NCI-H524 treated with DMSO at 0.1 percent for 48 hours (cell line): ENCODE measurements at regions not wholly inside any gene's neighbourhood (a gene's known extent, or its start where the extent isn't known, plus 50 kb on each side); places are given as distances from the start of the nearest gene placed in this dataset.
A peak's percentile ranks its signal among the peaks of the same experiment; 100 is the strongest.

Experiments used
- DNase-seq: peaks from one replicate; lab custom pipeline; 2025; lab: John Stamatoyannopoulos, UW

DNA sequence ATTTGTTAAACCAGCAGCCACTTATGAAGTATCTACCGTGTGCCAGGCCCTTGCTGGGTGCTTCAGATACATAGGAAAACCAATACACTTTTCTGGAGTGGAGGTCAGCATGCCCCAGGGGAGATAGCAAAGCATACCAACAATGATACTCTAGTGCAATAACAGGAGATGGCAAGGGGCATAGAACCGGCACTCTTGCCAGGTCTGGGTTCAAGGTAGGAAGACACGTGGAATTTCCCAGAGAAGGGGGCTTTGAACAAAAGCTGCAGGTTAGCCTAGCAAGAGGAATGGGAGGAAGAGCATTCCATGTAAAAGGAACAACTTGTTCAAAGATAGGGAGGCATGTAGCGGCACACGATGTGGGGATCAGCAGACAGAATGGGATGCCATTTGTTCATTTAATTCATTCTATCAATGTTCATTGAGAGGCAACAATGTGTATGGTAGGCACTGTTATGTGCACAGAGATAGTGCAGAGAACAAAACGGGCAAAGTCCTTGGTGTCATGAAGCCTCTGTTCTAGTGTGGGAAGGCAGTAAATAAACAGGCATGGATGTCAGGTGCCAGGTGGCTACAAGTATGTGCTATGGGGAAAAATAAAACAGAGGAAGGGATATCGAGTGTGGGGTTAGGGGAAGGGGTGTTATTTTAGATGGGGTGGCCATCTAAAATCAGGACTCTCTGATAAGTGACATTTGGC lies 162.6 kb upstream of the E2F8 start:
- DNase-seq, result no peak

DNA sequence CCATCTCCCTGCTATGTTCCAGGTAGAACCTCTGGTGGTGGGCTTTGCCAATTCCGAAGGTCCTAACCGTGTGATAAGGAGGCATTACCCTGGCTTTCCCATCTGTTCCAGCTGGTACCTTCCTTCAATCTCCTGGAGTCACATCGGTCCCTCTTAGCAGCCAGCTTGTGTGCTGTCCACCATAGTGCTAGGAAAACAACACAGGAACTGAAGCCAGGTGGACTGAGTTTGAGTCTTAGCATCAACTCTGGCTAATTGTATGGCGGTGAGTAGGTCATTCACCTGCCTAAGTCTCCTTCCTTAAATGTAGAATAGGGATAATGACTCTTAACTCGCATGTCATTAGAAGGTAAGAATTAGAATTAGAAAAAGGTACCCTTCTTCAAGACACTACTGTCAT lies 159.6 kb upstream of the E2F8 start:
- DNase-seq, result no peak

DNA sequence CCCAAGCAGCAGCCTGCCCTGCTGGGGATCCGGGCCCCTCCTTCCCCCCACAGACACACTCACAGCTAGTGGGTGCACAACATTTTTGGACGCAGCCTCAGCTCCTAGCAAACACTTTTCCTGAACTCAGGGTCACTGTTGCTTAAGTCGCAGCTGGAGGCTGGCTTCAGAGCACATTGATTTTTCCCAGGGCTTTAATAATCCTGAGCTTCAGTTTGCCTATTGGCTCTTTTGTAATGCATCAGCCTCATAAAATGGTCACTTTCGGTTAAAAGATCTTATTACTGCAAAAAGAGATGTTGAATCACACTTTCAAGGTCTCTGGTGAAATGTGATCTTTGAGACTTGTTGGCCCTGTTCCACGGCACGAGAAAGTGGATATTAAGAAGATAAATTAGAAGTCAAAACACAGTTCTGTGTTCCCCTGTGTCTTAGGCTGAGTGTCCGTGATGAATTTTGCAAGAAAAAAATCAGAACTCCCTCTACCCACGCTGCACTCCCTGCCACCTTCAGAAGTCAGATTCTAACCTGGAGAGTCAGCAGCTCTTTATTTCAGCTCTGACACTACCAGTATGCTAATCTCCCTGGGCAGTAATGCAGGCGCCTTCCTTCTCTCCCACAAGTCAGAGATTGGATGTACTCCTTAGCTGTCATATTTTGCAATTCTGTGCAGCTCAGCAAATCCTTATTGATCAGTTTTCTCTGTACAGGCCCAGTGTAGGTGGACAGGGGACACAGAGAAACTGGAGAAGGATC lies 158.2 kb upstream of the E2F8 start:
- DNase-seq, result no peak

DNA sequence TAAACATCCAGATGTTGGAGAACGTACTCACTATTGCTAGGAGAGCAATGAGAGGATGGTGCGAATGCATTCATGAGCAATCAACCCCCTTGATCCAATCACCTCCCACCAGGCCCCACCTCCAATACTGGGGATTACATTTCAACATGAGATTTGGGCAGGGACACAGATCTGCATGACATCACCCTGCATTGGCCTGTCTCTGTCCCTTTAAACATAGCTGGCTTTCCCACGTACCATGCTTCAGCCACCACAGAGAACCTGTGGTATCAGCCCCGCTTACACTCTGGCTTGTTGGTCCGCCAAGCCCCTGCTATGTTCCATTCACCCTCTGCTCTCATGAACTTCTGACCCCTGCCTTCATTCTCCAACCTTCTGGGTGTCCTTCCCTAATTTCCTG lies 157.5 kb upstream of the E2F8 start:
- no peak for DNase-seq

DNA sequence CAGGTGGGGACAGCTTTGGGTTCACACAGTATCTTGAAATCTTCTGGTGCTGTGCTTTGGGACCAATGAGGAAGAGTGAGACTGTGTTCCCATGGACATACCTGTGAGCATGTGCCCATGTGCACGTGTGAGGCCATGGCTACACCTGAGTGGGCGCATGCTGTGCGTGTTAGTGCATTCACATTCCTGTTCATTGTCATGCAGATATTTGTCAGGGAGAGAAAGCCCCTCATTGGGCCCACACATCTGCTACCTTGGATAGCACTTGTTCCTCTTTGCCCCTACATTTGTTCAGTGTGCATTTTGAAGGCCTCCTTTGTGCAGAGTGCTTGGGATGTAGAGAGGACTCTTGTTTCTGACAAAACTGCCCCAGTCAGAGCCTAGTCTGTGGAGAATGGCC lies 154.3 kb upstream of the E2F8 start:
- no peak for DNase-seq

DNA sequence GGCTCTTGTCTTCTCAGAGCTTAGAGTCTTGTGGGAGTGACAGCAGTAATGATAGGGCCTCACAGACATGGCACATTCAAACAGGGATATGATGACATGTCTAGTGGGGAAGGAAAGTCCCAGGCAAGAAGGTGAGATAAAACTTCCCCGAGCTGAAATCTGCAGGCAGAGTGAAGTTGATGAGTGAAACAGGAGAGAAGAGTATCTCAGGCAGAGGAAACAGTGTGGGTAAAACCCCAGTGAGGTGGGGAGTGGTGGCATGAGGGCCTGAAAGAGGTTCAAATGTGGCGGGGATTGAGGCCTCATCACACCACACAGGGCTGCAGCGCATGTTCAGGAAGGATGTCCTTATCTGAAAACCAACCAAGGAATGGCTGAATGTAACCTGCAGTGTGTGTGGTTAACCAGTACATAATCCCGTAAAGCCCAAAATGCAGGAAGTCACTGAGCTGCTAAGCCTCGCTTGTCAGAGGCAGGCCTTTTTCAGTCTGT lies 153.8 kb upstream of the E2F8 start:
- no peak for DNase-seq

DNA sequence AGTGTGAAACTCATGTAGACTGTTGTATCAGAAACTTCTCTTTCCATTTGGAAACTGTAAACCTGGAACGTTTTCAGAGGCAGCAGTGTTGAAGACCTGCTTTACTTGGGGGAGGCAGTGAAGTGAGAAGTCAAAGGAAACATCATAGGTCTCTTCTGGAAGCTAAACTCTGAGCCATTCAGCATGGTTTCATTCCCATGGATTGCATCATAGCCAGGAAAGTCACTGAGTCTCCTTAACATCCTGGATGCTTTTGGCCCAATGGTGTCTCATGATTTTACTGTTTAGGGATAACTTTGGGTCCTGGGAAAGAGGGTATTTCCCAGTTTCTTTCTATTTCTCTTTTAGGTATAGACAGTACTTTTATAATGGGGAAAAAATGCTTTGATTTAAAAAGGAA lies 153.2 kb upstream of the E2F8 start:
- no peak for DNase-seq

DNA sequence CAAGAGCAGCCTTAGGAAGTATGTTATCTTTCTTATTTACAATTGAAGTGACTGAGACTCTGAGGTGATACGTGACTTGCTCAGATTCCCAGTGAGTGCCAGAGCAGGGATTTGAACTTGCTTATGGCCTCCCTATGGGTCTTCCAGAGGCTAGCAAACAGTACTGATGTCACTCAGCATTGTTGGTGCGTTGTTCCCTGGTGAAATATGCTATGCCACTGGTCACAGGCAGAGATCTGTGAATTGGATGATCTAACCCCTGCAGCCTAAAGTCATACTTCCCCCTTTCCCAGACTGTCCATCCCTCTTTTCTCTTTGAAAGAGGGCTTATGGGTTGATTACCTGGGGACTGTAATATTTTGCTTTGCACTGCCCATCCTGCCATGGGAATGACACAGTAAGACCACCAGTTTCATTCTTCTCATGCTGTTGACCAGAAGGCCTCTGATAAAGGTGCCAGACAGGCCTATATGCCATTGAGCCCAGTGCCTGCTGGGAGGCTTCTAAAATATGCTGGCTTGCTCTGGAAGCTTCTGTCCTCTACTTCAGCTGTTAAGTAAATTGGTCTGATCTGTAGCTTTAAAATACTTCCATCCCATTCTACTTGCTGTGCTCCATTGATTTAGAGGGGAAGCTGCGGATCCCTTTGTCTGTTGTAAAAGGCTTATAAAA lies 152.2 kb upstream of the E2F8 start:
- DNase-seq, result no peak

DNA sequence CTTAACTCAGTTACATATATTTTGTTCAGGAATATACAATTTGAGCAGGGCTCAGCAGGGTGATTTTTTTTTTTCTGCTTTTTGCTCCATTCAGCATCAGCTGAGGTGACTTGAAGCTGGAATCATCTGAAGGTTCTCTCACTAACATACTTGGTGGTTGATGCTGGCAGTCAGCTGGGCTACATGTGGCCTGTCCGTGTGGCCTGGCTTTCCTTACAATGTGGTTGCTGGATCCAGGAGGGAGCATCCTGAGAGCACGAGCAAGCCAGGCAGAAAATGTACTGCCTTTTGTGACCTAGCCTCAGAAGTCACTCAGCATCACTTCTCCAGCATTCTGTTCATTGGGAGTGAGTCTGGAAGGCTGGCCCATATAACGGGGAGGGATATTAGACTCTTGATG lies 151.6 kb upstream of the E2F8 start:
- DNase-seq, result no peak

DNA sequence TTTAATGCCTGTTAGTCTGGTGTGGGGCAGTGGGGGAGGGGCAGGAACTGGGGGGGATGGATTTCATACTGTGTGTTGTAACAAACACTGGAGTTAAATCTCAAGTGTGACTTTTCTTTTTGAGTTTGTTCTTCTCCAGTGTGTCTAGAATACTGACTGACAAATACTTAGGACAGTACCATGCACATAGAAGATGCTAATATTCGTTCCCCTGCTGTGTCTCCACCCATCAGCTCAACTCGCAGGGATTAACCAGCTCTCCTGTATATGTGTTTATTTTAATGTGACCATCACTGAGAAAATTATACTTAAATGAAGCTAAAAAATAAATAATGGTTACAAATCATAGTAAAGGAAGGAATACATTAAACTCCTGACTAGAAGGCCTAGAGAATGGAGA lies 150.9 kb upstream of the E2F8 start:
- DNase-seq, result no peak

DNA sequence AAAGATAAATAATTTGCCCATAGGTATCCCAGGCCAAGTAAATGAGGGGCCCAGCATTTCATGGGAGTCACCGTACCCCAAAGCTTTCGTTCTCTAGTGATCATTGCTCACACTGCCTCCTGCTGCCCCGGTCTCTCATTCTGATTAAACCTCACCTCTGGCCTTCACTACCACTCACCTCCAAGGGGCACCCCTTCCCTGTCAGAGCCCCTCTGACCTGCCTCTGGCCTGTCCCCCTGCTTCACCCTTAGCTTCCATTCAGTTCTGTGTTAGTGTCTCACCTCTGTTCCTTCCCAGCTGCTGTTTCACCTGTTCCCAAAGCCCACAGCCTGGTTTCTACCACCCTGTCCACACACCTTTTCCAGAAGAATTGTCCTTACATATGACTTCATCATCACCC lies 150.3 kb upstream of the E2F8 start:
- no peak for DNase-seq

DNA sequence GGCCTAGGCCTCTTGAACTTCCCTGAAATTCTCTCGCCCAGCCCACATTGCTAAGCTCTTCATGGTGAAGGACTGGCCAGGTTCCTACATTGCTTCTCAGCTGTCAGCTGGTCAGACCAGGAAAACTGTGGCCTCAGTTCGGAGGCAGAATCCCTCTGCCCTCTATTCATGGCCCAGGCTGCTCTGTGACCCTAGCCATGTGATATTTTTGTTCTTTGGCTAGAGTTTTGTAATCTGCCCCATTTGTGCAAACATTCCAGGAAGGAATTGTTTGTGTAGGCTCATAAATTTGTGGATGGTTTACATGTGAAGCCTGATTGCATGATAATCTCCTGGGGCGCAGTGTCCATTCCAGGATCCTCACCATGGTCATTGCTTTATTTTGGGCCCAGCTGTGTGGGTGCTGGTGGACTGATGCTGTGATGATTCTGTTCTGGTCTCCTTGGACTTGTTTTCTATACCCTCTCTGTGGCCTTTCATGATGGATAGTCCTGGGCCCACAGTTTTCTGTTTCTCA lies 149.1 kb upstream of the E2F8 start:
- no peak for DNase-seq

DNA sequence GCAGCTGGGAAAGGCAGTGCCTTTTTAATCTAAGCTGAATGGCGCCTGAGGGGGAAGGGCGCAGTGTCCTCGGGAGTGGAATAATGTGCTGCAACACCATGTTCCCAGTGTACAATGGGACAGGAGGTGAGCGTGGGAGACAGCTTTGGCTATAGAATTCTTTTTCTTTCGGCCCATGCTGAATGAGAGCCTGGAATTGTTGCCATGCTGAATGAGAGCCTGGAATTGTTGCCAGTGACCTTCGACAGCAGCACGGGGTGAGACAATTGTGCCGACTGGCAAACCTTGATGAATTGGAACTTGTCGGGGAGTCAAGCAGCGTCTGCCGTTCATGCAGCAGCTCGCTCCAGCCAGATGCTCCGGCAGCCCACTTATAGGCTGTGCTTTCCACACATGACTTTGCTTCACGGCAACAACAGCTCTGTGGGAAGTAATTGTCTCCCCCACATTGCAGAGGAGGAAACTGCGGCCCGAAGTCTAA lies 141.4 kb upstream of the E2F8 start:
- no peak for DNase-seq

DNA sequence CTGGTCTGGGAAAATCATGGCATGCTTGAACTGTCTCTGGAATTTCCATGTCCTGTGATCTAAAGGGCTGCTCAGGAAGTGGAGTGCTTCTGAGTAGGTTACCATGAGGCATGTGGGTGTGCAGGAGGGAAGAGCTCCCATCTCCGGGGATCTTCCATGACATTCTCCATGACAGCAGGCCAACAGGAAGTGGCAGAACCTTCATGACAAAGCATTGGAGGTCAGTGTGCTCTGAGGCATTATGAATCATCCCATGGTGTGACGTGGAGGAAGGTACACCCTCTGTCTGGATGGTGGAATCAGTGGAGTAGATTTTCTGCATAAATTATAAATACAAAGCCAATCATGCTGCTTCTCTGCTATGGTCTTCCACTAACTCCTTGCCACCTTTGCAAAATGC lies 139.6 kb upstream of the E2F8 start:
- peak; percentile 15 for DNase-seq

DNA sequence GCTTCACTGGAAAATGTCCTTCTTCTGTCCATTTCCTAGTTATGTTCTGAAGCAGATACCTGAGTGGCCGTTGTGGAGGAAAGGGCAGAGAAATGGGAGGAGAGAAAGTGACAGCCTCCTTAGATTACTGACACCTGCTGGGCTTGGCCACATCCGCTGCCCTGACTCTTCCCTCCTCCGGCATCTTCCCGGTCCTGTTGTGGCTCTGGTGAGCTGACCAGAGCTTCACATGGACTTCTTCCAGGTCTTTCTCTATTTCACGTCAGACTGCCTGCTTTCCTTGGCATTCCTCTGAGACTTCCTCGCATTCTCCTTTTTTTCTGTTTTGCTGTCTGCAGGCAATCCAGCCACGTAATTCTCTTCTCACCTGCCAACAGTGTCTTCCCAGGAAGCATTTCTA lies 138.7 kb upstream of the E2F8 start:
- DNase-seq, result no peak

DNA sequence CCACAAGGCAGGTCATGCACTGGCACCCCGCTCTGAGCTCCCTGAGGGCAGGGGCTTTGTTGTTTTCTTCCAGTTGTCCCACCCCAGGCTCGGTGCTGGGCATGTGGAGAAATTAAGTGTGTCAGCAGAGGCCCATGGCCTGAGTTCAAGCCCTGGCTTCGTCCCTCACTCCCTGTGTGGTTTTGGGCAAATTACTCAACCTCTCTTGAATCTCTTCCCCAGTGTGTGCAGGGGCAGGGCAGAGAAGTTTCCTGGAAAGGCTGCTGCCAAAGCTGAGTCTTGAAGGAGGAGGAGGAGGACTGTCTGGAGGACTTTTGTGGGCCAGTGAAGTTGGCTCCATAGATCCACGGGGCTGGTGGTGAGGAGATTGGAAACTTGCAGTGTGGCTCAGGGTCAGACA lies 138.1 kb upstream of the E2F8 start:
- no peak for DNase-seq

DNA sequence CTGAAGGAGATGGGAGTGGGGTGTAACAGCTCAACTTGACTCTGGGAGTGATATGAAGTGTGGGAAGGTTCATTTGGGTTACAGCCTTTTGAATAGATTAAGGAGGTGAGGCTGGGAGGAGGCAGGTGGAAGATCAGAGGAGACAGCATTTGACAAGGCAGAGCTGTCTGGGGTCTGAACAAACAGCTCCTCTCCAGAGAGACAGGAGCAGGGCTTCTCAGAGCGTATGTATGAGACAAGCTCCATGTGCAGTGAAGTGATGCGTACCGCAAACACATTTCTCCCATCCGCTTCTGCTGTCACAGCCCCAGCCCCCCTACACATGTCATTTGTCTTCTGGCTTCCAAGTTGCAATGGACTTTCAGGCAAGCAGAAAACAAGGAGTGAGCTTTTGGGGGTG lies 137.1 kb upstream of the E2F8 start:
- no peak for DNase-seq

DNA sequence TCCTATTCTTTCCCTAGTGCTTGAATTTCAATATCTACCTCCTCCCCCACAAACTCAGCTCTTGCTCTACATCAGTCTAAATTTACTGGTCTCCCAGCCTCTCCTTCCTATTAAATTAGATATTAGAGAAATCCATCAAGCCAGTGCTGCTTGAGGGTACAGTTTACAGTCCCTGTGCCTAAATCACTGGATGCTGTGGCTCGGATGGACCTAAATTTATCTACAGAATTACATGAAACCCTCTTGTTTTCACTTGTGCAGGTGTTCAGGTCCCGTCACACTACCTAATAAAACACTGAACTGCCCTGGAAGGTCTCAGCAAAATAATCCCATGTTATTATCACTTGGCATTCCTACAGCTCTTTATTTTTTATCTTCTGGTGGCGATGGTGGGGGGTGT lies 134.7 kb upstream of the E2F8 start:
- no peak for DNase-seq

DNA sequence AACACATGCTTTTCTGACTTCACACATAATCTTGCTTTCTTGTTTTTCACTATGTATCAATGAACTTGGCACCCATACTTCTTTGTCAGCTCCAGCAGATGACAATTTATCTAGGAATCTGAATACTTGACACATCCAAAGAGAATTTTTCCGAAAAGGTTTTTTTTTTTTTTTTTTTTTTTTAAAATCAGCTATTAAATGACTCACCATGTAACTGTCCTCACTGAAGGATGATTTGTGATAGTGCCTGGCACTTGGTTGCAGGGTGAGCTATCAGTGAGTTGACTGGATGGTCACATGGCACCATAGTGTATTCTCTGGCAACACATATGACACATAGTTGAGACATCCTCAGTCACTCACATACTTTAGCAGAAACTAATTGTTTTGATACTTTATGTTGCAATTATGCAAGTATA lies 133.4 kb upstream of the E2F8 start:
- no peak for DNase-seq

DNA sequence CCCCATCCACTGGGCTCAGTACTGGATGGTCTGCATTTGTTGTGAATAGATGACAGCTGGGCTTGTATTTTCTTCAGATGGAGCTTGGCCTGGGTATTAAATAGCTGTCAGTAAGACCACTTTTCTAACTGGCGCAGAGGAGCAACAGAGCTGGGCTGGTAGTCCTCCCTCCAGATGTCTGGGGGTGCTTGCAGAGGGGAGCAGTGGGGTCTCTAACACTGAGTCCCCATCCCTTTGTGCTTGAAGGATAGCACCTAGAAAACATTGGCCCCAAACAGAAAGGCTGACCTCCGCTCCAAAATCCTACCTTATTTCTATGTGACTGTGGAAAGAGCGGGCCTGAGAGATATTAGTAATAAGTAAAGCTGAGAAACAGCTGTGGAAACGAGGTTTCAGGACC lies 131.6 kb upstream of the E2F8 start:
- no peak for DNase-seq

DNA sequence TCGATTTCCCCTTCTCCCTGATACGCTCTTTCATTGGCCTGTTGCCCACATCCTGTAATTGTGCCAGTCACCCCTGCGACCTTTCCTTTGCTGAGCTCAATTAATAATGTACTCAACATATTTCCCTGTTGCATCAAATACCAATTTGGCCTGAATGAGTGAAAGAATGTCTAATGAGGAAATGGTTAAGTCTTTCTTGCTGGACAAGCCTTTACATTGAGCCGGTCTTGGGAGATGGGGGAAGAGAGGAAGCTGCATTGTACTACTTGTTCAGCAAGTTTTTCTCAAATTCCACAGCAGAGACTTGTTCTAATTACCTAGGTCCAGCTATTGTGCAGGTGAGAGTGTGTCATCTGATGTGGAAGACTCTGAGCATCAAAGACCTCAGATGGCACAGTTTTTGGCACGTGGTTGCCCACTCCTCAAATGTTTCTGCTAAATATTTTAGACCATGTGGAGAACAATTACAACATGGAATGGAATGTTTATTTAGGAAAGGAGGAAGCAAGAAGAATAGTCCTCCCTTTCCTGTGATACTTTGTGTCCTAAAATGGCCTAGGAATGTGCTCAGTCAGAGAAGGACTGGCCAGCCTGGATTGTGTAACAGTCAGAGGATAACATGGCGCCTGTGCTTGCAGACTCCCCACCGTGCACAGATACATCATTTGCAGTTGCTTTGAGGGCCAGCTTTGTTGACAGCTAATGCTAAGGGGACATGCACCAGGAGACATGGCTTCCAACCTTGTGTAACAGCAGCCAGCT lies 129.5 kb upstream of the E2F8 start:
- no peak for DNase-seq

DNA sequence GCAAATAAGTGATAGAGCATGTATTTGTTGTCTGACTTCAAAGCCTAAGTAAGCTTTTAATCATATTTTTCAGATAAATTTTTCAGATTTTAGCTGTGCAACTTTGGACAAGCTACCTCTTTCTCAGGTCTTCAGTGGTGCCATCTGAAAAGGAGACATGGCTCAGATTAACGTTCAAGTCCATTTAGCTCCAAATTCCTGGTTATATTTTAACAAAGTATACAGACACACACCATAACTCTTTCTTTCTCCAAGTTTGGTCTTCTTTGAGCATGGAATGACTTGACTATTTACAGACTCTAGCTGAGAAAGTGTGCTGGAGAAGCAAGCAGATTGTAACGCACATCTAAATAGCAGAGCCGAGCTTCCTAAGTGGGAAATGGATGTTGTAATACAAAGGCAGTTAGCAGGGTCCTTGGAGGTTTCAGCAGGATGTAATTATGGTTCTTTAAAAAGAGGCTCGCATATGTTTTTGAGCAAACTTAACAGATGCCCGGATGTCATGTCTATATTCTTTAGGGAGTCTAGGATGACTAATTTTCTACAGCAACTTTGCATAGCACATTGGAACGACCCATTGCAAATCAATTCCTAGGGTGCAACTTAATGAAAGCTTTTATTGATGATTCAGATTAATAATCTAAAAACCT lies 128.1 kb upstream of the E2F8 start:
- no peak for DNase-seq
